Inferior parietal cortex (tissue), 1 donor: ENCODE measurements at regions not wholly inside any gene's neighbourhood (a gene's known extent, or its start where the extent isn't known, plus 50 kb on each side); places are given as distances from the start of the nearest gene placed in this dataset.

Experiments used
- DNase-seq: peaks from one replicate; pipeline ENCODE4 v3.0.0-alpha.2; 2016; ENCODE audit errors: extremely low spot score

DNA sequence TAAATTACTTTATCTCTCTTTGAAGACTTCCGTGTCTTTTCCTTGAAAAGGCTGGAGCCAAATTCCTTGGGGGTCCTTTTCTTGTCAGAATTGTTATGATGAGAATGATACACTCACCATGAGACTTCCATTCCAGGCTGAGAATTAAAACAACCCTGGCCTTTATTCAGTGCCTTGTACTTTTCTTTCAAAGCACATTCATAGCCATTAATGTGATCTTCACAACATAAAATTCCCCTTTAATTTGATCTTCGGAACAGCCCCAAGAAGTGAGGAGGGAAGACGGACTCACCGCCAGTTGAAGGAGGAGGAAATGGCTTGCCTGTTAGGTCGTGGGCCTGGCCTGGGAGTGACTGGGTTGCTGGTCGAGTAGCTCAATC lies 127.3 kb downstream of the DDX1 start:
- no peak for DNase-seq

DNA sequence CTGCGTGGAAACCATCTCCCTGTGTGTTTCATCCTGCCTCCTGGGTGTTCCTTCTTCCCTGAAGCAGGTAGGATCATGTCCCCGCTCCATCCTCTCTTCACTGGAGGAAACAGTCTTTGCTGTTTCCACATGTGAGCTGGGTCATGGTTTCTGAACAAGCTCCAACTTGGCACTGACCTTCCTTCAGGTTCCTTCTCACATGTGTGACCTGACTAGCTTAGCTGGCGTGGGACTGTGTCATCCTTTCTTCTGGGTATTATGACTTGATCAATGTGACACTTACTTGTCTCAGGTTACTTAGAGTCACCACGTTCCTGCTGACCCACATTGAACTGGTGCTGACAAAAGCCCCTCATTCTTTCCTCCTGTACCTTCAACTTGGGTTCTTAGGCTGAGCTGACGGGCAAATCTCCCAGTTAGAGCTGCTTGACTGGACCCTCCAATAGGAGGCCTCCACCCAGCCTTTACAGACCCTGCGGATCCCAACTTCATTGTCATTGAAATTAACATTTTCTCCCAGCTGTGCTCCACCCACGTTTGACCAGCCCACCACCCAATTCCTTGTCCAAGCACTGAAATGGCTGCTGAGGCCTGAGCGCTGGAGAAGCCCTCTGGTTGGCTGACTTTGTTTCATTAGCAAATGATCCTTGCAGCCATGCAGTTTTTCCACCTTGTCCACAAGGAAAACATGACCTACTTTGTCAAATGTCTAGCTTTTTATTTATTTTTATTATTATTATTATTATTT lies 128.1 kb downstream of the DDX1 start:
- DNase-seq, result no peak

DNA sequence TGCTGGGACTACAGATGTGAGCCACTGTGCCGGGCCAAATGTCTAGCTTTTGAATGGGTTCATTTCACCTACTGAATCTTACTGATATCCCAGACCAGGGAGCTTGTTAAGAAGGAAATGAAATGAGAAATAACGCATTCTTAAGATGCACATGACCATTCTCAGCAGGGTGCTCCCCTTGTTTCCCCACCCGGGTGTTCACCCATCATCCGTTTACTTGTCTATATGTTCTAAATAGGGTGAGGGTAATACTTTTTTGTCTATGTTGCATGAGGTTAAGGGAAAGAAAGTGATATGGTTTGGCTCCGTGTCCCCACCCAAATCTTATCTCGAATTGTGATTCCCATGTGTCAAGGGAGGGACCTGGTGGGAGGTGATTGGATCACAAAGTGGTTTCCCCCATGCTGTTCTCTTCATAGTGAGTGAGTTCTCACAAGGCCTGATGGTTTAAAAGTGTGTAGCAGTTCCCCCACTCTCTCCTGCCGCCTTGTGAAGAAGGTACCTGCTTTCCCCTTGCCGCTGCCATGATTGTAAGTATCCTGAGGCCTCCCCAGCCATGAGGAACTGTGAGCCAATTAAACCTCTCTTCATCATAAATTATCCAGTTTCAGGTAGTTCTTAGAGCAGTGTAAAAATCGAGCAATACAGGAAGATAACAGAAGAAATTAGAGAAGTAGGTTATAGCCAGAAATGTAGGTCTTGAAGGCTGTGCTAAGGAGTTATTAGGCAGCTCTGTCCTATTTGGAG lies 129.1 kb downstream of the DDX1 start:
- DNase-seq, result no peak

DNA sequence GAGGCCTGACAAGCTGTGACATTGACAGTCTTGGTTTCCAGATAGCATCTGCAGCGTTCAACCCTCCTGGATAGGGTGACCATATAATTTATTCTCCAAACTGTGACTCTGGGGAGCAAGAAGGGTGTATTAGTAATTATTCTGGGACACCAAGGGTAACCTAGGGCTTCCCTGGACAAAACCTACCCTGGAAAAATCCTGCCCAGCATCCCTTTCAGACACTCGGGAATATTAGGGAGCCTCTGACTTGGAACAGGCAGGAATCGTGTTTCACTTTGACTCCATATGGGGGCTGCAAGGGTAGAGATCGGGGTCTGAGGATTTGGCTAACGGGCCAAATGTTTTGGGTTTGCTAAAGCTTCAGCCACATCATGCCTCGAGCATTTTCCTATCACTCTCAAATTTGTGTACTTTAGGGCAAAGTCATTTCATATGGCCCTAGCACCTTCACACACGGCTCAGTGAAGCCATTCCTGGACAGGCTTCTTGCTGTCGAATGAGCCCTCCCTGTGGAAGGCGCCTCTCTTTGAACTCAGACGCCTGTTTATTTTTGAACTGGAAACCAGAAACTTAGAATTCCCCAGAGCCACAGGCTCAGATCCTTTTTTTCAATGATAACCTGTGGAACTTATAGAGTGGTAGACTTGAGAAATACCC lies 129.9 kb downstream of the DDX1 start:
- no peak for DNase-seq

DNA sequence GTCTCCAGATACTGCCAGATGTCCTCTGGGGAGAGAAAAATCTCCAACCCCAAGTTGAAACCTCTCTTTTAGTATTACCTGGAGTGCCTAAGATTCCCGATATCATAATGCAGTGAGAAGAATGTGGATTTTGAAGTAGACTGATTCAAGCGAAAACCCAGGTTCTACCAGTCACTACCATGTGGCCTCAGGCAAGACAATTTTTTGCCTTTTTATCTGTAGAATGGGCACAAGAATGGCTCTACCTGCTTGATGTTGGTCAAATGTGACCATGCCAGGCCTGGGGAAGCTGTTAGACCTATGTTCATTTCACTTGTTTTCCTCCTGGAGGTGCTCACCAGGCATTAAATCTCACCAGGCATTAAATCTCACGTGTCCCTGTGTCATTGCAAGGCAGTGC lies 131.3 kb downstream of the DDX1 start:
- no peak for DNase-seq

DNA sequence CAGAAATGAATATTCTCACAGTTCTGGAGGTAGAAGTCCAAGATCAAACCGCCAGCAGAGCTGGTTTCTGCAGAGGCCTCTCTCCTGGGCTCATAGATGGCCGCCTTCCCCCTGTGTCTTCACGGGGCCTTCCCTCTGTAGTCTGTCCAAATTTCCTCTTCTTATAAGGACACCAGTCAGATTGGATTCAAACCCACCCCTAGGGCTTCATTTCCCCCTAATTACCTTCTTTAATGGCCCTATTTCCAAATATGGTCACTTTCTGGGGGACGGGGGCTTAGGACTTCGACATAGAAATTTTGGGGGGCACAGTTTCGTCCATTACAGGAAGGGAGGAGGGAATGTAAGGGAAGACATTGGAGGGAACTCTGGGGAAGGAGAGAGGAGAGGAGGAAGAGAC lies 132.6 kb downstream of the DDX1 start:
- DNase-seq, result no peak

DNA sequence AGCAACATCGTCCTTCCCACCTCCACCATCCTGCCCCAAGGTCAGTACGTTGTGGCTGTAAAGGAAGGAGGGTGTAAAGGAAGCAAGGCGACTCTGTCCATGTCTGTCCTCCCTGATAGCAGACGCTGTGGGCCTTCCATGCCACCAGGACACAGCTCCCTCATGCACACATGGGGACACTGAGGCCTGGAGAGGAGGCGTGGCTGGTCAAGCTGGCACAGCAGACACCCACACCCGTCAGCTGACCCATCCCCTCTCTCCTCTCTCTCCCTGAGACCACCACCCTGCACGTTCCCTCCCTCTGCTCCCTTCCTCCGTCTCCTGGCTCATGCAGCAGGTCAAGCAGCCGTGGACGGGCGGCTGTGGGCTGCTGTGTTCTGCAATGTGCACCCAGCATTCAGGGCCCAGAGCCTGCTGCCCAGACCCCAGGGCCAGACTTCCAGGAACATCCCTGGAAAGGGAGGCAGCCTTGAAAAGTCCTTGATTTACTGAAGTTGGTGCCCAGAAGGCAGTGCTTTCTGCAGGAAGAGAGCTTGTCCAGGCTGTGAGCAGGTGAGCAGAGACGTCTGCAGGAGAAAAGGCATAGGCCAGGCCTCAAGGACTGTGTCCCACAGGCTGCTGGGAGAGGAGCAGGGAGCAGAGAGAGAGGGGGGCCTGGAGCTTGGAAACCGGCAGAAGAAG lies 133.6 kb downstream of the DDX1 start:
- no peak for DNase-seq

DNA sequence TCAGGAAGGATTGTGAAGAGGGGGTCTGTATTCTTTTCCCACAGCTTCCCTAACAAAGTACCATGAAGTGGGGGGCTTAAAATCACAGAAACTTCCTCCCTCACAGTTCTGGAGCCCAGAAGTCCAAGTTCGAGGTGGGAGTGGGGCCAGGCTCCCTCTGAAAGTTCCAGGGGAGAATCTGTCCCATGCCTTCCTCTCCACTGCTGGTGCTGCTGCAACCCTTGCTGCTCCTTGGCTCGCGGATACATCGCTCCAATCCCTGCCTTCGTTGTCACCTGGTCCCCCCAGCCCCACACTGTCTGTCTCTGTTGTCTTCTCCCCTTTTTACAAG lies 134.1 kb downstream of the DDX1 start:
- no peak for DNase-seq

DNA sequence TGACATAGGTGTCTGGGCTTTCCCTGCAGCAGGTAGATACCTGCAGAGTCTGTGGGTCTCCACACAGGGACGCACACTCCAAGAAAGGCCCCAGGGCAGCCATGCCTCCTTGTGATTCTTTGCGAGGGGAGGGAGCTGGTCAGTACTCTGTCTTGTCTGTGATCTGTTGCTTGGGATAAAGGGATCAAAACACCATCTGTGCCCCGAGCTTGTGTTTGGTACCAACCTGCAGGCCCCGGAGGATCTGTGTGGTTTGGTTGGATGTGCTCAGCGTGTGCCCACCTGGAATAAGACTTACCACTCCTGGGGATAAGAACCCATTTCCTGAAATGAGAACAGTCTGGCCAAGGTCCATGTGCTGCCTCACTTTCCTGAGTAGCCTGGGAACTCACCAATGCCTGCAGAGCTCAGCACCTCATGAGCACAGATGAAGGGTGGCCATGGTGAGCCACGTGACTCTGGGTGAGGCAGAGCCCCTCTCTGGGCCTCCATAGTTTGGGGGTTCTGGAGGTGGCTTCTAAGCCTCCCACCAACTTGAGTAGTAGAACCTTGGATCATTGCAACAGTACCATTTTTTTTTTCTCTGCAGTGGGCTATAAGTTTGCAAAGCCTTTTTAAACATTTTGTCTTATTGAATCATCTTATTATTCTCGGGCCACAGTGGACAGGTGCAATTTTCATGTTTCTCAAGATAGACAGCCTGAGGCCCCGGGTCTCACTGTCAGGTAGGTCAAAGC lies 134.8 kb downstream of the DDX1 start:
- DNase-seq, result no peak

DNA sequence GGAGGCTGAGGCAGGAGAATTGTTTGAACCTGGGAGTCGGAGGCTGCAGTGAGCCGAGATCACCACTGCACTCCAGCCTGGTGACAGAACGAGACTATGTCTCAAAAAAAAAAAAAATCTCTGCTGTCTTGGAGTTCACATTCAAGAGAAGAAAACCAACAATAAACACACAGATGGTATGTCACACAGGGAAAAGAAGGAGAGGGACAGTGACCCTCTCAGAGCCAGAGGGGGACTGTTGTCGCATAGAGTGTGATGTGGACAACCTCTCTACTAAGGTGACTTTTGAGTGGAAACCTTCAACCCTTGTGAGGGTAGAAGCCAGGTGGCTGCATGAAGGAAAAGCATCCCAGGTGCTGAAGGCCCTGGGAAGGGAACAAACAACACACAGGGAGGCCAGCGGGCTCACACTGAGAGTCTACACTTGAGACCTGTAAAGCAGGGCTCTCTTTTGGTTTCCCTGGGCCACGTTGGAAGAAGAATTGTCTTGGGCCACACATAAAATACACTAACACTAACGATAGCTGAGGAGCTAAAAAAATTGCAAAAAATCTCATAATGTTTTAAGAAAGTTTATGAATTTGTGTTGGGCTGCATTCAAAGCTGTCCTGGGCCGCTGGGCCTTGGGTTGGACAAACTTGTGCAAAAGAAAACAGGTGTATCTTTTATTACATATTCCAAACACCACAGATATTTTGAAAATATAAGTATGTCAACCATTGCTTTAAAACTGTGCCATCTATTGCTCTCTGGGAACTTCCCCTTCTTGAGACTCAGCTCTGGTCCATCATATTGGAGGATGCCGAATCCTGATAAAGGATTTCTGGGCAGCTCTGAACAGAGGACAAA lies 136.0 kb downstream of the DDX1 start:
- DNase-seq, result no peak

DNA sequence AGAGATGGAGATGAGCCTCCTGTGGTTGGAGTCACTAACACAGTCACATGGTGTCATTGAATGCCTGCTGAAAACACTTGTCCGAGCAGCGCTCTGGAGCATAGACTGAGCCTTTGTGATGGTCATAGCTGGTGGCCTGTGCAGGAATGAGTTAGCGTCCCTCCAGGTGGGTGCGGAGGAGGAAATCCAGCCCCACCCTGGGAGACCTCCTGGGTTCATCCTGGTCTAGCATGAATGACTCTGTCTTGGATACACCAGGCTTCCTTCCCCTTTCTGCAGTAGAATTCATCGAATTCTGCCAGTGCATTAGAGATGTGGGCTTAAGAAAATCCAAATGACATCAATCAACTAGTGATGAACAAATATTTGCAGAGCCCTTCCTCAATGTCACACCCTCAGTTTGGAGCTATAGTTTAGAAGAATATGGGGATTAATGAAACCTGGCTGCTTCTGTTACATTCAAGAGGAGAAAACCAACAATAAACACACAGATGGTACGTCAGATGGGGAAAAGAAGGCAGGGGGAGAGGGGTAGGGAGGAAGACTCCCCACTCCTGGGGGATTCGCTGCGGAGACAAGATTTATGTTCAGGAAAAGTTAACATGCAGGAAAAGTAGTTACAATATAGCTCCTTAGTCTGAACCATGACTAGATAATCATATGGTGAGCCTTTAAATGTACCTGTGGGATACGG lies 136.7 kb downstream of the DDX1 start:
- DNase-seq, result peak; percentile 62

DNA sequence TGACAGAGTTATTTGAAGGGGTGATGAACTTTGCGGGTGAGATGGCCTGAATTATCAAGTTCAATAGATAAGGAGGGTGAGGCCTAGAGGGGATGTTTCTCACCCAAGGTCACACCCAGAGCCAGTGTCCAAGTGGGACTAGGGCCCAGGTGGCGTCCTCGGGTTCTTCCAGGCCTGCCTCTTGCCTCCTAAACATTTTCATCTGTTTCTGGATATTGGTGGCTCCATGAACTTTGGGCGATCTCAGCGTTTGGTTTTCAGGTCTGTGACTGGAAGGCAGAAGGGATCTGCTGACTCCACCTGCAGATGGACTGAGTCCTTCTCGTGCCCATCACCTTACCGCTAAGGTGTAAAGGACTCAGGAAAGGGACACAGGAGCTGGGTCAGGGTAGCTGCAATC lies 137.3 kb downstream of the DDX1 start:
- DNase-seq, result no peak

DNA sequence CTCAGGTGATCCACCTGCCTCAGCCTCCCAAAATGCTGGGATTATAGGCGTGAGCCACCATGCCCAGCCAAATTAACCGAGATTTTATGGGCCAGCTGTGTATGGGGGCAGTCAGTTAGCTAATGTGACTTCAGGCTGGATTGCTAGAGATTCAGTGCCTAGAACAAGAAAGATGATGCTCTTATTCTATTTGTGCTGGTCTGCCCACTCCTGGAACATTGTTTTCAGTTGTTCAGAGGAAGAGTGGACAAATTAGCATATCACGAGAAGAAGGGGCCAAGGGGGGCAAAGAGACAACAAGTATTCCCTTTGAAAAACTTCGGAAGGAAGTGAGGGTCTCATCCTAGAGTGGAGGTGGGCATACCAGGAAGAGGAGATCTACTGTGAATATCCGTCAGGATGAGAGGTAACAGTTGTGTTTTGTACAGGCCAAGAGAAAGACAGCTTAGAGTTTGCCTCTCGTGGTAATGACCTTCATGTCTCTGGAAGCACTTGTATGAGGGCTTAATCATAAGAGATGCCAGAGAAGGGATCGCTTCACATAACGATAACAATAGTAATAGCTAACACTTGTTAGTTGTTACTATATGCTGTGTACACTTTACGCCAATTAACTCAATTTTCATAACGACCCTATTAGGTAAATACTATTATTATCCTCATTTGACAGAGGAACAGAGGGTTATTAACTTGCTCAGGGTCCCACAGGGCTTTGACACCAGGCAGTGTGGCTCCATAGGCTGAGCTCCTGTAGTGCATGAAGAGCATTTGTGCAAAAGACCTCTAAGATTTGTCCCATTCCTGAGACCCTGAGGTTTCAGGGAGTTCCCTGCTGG lies 138.3 kb downstream of the DDX1 start:
- no peak for DNase-seq

DNA sequence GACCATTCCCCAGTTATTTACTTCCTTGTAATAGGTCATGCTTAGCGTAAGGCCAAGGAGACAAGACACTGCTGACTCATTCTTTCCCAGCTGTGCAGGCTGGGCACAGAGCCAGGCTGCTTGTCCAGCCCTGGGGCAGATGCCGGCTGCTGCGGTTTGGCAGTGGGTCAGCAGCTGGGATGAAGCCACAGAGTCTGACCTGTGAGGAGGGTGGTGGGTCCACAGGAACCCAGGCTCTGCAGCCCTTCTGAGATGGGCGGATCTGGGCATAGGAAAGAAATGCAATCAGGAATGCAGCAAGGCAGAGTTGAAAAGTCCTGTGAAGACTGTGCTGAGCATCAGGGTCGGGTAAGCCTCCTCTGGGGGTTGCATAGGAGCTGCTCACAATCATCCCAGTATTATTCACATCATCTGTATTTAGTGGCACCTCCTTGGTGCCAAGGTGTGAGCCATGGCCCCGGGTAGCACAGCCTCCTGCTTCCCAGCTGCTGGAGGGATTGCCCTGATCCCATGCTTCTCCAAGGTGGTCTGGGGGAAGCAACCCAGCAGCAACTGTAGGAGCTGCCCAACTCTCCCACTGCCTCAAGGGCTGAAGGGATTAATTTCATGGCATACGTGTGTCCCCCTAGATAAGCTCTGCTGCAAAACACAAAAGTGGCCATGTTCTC lies 139.0 kb downstream of the DDX1 start:
- peak; percentile 85 for DNase-seq

DNA sequence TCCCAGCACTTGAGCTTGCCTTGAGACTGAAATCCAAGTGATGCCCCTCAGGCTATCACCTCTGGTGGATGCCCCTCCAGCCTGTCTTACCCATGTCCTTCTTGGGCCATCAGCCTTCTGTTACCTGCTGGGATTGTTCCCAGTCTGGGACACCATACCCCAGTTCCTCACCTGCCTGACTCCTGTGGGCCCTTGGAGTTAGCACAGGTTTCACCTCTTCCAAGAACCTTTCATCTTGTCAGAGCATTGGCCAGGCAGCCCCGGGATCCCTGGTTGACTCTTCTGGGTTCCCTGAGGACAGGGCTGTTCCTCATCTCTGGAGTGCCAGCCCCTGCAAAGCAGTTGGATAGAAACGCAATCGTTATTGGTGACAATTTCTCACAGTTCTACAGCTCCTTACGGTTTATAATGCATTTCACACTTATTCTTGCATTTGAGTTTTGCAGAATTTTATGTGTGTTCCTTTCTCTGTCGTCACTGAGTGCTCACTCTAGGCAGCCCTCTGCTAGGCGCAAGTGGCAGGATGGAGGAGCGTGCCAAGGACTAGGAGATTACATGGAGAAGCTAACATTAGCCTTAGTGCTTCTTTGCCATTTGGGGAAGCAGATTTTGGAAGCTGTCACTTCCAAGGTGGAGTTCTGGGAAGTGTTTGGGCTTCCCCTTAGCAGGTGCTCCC lies 139.7 kb downstream of the DDX1 start:
- no peak for DNase-seq

DNA sequence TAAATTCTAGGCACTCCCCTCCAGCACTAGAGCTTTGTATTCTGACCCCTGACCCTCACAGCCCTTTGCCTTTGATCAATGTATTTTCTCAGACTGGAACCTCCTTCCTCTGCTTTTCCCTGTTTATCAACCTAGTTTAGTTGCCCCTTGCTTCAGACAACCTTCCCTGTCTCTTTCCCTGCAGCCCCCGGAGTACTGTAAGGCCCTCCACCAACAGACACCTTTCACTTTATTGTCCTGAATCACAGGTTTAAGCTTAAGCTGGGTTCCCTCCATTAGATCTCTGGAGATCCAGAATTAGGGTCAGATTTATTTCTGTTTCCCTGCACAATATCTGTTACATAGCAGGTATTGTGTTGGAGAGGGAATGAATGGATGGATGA lies 140.2 kb downstream of the DDX1 start:
- no peak for DNase-seq

DNA sequence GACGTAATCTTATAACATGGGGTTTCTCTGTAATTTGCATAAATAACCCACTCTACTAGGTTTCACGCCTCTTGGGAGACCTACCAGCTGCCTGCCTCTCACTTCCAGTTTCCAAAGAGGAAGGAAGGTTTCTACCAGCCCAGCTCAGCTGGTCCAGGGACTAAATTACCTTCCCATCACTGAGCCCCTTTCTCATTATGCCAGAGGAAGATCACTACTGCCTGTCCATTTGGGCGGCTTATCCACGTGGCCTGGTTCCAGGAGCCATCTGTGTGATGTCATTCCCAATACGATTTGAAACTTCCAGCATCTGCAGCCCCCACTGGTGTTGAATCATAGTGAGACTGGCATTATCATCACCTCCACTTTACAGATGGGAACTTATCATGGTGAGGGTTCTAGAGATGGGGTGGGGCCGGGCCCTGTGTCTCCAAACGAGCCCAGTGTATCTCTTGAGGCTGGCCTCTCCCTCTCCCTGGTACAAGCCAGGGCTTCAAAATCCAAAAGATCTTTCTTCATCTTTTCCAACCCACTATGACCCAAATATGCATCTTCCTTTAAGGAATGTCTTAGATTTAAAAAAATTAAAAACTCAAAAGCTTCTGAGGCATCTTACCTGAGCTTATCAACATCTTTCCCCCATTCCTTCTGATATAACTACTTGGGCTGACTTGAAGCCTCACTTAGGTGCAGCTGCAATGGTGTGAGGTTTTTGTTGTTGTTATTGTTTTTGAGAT lies 140.8 kb downstream of the DDX1 start:
- DNase-seq, result no peak
